Skeletal muscle cell (primary cell): ENCODE measurements at regions not wholly inside any gene's neighbourhood (a gene's known extent, or its start where the extent isn't known, plus 50 kb on each side); places are given as distances from the start of the nearest gene placed in this dataset.
A peak's percentile ranks its signal among the peaks of the same experiment; 100 is the strongest.

Source experiments
- DNase-seq: peaks from one replicate; pipeline ENCODE4 v3.0.0-alpha.2; 2010; ENCODE audit warnings: low read depth
- H3K4me3 ChIP-seq: 2 replicates; pipeline ENCODE4 v1.5.1; 2011; ENCODE audit warnings: low read depth, mild to moderate bottlenecking, control low read depth, low read length, moderate library complexity

DNA sequence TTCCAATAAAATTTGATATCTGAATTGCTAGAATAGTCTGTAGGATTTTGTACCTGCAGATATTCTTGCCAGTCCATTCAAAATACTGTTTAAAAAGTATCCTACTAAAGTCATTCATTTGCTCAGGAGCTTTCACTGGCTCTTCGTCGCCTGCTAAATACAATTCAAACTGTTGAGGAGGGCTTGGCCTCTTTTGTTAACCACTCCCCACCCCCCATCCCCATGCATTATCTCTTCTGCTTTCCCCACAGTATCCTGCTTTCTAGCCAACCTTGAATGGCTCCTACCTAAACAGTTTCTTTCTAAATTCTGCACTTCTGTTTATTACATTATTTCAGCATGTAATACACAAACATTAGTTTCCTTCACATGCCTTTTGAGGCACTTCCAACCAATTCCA, 230.8 kb downstream of the CPE start:
- DNase-seq, result no peak

DNA sequence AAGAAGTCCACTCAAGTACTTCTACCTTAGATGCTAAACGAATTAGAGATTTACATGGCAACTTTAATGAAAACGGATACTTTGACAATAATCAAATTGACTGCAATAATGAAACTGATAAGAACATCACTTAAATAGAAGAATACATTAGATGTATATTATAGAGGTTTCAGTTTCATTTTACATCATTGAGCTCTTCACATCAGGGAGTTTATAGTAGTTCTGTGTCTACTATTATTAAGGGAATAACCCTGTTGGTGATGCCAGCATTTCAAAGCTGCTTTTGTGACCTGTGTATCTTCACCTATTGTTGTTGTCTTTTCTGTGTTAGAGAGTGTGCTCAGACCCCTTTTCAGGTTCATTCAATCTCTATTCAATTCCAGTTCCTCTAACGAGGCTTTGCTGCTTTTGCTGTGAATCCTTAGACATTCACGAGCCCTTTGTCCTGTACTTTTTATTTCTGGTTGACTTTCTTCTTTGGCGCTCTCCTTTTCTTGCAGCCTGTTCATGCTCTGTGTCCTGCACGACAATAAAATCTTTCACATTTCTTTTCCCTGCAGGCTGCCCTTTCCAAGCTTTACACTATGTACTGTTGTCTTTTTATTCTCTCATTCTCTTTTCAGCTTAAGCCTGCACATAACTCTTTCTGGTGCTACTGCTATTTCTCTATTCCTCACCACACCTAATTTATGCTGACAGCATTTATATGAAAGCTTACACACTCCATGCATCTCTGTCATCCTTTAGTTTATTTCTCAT, 232.1 kb downstream of the CPE start:
- H3K4me3 ChIP-seq, result no peak overlapping the region
- no peak for DNase-seq

More for the DNA sequence above, 230.8 kb downstream of the CPE start:
- no peak overlapping the region for H3K4me3 ChIP-seq

DNA sequence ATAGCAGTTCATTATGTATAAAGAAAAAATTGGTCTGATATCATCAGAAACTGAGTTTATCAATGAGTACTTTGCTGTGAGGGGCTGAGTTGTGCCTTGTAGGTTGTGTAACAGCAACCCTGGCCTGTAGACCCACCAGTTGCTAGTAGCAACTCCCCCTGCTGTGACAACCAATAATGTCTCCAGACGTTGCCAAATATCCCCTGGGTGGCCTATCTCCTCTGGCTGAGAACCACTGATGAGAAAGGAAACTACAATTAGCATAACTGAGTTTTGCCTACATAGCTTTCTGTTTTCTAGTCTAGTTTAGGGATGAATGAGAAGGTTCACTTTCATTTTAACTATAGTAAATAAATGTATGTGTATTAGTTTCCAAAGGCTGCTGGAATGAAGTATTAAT, 234.1 kb downstream of the CPE start:
- no peak overlapping the region for H3K4me3 ChIP-seq
- no peak for DNase-seq

DNA sequence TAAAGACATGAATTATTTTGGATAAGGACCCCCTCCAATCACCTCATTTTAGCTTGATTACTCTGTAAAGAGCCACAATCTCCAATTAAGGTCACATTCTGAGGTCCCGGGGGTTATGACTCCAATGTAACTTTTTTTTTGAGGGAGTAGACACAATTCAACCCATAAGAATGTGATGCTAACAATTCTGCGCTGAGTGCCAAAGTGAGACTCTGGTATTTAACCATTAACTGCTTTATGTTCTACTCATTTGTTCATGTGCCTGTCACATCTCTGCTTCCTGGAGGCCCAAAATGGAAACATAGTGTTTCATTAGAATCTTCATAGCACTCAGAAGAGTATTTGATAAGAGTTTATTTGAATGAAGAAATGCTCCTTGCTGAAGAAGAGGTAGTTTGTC, 234.8 kb downstream of the CPE start:
- DNase-seq, result no peak
- no peak overlapping the region for H3K4me3 ChIP-seq

DNA sequence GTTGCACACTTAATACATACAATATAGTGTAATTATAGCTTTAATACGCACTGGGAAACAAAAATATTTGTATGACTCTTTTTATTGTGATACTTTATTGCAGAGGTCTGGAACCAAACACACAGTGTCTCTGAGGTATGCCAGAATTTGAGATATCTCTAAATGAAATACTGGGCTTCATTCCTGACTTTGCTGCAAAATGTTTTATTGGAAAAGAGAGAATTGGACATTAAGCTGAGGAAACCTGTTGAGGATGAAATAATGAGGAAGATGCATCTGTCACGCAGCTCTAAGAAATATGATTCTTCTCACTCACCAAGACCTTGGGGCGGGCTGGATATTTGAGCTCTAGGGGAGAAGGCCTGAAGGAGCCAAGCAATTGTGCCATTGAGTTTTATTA, 242.1 kb downstream of the CPE start:
- no peak for DNase-seq
- no peak overlapping the region for H3K4me3 ChIP-seq

DNA sequence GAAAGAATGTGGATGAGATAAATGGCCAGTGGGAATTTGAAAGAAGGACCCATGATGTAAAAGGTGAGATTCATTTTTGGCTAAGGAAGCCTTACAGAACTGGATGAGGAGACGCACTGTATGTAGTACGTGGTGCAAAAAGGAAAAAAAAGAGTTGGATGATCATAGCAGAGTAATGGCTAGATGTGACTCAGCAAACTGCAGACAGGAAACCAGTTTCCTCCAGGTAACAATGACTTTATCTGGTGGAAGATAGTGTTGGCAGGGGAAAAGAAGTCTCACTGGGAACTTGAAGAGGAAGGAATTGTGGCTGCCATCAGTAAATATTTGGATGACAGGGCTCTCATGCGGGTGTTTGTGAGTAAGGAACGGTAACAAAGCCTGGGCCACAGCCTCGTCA, 243.2 kb downstream of the CPE start:
- H3K4me3 ChIP-seq, result no peak overlapping the region
- no peak for DNase-seq

DNA sequence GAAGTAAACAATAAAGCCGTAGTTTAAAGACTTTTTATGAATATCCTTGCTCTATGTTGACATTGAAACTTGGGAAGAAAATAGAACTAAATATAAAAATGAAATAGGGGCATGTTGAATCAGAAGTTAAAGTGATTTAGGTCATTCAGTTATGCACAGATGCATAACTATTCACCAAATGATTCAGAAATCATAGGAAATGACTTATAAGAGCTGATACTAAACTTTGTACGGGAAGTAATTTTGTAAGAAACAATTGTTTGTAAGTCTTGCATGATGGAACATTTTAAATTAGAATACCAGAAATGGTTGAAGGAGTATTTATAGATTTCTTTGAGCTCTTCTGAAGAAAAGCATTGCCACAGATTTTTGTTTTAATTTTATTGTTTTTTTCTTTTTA, 246.5 kb downstream of the CPE start:
- no peak overlapping the region for H3K4me3 ChIP-seq
- DNase-seq, result no peak

DNA sequence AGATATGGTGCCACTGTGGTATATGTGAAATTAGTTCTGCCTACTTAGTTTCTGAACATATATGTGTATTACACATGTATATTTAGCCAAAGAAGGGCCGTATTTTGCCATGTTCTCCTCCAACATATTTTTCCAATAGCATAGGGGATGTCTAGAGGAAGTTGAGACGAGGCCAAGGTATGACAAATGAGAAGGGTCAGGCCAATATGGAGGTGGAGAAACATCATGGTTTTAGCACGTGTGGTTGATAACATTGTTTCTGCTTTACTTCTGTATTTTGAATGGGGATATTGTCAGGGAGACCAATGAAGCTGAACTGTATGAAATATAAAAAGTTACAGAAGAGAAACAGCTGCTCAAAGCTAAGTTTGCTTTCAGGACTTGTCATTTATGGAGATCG, 246.7 kb upstream of the TLL1 start:
- no peak for DNase-seq
- H3K4me3 ChIP-seq, result no peak overlapping the region

DNA sequence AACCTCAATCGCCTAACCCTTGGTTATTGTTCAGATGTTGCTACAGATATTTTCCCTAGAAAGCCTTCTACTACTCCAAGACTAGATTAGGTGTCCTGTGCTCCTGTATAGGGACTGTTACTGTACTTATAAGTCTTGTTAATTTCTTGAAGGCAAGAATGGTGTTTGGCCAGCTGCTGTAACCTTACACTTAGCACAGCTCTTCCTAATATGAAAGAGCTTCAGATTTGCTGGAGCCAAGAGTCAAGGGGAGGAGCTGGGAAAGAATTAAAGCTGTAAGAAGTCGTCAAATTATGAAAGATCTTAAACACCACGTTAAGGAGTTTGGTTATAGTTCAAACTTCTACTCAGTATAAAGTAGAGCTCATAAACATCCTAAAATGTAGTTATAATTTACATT, 245.9 kb upstream of the TLL1 start:
- no peak overlapping the region for H3K4me3 ChIP-seq
- no peak for DNase-seq

DNA sequence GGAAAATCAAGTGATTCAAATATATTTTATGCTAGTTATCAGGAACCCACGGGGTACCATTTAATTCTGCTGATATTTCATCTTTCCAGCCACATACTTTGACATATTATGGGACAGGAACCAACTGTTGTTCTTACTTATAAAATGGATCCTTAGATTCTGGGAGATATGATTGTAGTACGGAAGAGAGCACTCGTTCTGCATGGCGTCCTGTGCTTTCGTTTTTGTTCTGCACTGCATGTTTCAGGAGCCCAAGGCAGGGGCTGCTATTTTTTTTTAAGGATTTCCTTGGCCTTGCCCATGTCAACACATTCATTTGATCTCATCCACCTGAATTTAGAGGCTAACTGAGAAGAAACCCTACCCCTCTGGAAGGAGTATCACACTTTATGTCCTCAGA, 245.5 kb upstream of the TLL1 start:
- no peak for DNase-seq
- no peak overlapping the region for H3K4me3 ChIP-seq

DNA sequence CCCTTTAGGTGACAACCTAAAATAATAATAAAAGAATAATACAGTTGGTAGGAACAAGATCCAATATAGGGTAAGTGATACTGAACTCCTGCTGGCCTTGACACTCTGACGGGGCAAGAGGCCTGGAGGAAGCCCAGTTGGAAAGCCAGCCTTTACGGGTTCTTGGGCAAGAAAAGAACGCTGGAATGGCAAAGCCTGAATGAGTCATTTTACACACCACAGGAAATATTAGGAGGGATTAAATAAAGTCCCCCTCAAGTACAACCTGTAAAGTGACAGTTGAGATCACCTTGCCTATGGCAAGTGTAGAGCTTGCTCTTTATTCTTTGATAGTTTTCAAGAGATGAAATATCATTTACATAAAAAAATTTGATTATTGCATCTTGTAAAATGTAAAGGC, 244.5 kb upstream of the TLL1 start:
- H3K4me3 ChIP-seq, result no peak overlapping the region
- DNase-seq, result no peak

DNA sequence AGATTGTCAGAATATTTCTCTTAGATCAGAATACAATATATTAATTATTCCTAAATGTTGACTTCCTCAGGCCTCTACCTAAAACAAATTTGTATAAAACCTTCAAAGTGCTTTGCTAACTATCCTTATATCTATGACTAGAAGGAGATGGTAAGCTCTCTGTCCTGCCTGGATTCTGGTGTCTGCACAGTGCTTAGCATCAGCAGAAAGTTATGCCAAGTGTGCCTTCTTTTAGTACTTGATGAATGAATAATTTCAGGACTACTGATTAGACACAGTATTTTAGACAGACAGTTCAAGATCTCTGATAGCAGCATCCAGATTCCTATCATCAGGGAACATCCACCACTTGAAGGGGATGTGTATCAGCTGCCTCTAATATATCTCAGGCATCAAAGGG, 242.4 kb upstream of the TLL1 start:
- no peak for DNase-seq
- no peak overlapping the region for H3K4me3 ChIP-seq

DNA sequence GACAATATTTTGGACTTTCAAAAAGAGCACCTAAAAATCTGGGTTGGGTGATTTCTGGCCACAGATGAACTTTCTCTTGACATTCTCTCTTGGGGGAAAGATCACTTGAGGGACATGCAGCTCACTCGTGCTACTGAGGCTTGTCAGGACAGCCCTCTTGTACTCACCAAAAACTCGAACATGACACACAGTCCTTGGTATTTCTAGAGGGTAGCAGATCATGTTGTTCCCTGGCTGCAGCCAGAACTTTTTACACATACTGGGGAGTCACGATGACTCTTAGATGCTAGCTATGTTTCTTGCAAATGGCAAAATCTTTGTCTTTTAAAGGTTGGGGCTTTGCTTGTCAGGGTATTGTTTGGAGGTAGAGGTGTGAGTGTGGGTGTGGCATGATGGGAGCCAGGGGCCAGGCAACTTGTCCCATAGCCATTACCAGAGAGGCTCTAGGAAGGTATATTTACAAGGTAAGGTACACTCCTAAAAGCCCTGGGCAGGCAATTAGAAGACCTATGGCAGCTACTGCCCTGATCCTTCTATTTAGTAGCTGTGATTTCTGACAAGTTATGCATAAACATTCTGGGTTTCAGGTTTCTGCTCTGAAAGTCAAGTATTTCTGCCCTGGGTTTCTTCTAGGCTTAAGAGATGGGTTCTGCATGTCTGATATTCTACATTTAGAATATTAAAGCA, 241.7 kb upstream of the TLL1 start:
- DNase-seq, result peak; percentile 38
- no peak overlapping the region for H3K4me3 ChIP-seq

DNA sequence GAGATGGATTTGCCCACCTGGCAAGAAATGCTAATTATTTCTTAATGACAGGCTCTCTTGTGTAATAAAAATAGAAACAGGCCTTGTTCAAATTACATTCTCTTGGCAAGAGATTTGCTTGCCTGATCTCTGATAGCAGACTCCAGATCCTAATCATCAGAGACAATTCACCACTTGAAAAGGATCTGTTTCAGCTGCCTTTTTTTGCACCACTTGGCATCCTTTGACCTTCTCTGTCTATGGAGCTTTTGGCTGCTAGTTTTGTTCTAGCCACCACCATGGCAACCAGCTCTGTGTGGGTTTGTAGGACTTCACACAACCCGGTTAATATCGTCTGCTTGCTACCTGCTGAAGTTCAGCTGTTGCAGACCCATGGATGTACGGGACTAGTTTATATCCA, 241.1 kb upstream of the TLL1 start:
- no peak for DNase-seq

DNA sequence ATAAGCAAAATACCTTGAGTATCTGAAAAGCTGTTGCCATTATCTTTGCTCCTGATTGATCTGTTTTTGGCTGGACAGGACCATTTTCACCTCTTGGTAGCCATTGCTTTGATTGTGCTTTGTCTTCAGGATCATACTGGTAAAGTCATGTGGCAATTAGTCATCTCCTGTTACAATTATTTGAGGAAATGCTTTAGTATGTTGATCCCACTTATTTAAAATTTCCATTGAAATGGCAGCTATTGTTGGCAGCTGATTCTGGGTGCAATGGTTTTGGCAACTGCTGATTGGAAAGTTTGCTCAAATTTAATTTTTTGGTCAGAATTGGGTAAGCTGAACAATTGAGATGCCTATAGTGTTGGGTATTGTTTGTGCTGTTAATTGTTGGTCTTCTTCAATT, 238.3 kb upstream of the TLL1 start:
- DNase-seq, result no peak
- H3K4me3 ChIP-seq, result no peak overlapping the region

More for the DNA sequence above, 241.1 kb upstream of the TLL1 start:
- H3K4me3 ChIP-seq, result no peak overlapping the region

DNA sequence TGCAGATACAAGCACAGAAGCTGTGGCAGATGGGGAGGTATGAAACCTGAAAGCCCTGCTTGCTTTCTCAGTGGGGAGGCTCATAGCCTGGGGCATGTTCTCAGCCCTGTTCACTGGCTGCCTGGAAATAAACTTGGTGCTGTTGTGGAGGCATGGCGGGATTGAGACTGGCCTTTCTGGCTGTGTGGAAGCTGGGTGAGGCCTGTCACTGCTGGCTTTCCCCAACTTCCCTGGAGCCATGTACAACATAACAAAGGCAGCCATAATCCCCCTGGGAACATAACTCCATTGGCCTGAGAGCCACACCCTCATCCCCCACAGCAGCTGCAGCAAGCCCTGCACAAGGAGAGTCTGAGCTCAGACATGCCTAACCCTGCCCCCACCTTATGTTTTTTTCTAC, 237.7 kb upstream of the TLL1 start:
- H3K4me3 ChIP-seq, result no peak overlapping the region
- no peak for DNase-seq

DNA sequence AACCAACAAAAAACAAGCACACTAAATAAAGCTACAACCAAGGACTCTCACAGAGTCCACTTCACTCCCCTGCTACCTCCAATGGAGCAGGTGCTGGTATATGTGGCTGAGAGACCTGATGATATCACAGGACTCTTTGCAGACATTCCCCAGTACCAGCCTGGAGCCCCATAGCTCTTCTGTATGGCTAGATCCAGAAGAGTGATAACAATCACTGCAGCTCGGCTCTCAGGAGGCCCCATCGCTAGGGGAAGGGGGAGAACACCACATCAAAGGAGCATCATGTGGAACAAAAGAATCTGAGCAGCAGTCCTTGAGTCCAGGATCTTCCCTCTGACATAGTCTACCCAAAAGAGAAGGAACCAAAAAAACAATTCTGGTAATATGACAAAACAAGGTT, 237.1 kb upstream of the TLL1 start:
- no peak overlapping the region for H3K4me3 ChIP-seq
- no peak for DNase-seq

DNA sequence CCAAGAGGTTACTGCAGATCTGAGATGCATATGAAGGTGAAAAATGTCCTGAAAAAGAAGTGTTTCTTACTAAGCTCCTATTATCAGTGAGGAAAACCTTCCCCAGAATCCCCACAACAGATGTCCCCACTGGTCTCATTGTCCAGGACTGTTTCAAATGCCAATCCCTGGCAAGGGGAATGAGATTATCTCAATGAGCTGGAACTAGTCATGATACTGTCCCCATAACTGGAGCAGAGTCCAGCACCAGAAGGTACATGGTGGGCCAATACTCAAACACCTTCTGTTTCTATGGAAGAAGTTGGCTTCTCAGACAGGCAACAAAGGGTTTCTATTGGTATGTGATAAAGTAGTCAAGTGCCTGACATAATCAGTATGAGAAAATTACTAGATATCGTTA, 221.1 kb upstream of the TLL1 start:
- no peak for DNase-seq
- H3K4me3 ChIP-seq, result no peak overlapping the region

DNA sequence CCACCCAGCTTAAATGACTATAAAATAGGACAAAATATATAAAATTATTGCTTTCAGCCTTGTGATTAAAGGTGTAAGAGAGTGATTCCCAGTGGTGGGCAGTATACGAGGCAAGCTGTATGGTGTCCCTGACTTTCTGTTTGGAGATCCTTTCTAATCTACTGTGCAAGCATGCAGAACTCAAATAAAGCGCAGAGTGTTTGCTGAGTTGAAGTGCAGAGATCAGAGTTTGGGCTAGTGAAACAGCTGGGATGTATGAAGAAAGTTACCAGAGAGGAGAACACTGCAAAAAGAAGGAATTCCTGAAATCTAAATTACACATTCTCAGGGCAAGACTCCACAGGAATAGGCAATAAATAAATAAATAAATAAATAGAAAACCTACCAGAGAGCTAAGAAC, 218.5 kb upstream of the TLL1 start:
- no peak overlapping the region for H3K4me3 ChIP-seq
- DNase-seq, result no peak

DNA sequence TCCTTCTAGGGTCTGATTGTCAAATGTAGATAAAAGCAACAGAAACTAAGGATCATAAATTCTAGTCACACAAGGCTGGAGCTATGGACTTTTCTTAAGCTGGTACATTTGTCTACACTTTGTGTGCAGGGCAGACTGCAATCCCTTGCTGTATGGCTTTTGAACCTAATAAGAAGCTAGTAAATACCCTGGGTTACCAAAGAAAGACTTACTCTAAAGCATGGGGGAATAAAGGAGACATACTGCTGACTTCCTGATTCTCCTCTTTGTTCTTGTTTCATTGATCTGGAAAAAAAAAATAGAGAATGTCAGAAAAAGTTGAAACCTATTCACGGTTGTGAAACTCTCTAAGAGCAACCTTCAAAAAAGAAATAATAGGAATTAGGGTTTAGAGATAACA, 216.6 kb upstream of the TLL1 start:
- DNase-seq, result no peak
- no peak overlapping the region for H3K4me3 ChIP-seq

DNA sequence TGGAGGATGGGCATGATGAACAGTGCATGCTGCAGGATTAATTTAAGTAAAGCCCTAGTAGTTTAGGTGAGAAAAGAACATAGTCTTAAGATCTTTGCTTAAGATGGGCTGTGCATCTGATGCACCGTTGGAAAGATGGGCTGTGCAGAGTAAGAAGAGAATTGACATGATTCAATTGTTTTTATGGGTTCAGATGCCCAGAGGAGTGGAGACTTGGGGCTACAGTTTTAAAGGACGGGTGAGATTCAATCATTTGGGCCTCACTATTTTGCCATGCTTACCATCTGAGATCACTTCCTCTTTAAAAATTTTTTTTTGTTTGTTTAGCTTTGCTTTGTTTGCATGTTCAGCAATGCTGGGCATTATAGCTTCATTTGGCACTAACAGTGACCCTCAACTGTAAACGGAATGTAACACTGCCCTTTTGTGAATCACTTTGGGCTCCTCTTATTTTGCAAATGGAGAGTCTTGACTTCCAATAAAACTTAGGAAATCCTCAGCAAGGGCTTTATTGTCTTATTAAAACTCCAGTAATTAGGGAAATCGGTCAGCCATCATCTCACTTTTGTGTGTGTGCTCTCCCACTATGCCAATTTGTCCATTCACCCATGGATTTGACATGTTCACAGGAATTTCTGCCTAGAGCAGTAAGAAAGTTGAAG, 216.1 kb upstream of the TLL1 start:
- no peak for DNase-seq
- H3K4me3 ChIP-seq, result no peak overlapping the region
